Liver (tissue), 8 donors: ENCODE measurements at regions not wholly inside any gene's neighbourhood (a gene's known extent, or its start where the extent isn't known, plus 50 kb on each side); places are given as distances from the start of the nearest gene placed in this dataset.

ENCODE experiments used
- DNase-seq: peaks from one replicate; pipeline ENCODE4 v3.0.0-alpha.2; 2017; ENCODE audit warnings: low spot score
- H3K27ac ChIP-seq, 2 donors: one replicate each; pipeline ENCODE4 v1.7.0; 2013; ENCODE audit warnings: inconsistent platforms in 2 of 2, low read length in 2 of 2, control low read depth in 1 of 2, low read depth in 1 of 2, mild to moderate bottlenecking in 1 of 2
- H3K27me3 ChIP-seq, 4 donors: one replicate each; pipeline versions ENCODE4 v1.6.1 to v1.7.0; 2013; ENCODE audit warnings: low read length in 3 of 4, inconsistent platforms in 1 of 4, mild to moderate bottlenecking in 1 of 4, moderate library complexity in 1 of 4; ENCODE audit not compliant: control insufficient read depth in 4 of 4, insufficient read depth in 4 of 4
- H3K36me3 ChIP-seq, 4 donors: one replicate each; pipeline versions ENCODE4 v1.6.1 to v1.7.0; 2013; ENCODE audit warnings: low read length in 3 of 4, mild to moderate bottlenecking in 3 of 4, low read depth in 1 of 4, moderate library complexity in 1 of 4; ENCODE audit not compliant: control insufficient read depth in 4 of 4, insufficient read depth in 3 of 4
- H3K4me1 ChIP-seq, 4 donors: one replicate each; pipeline versions ENCODE4 v1.6.1 to v1.7.0; 2013; ENCODE audit warnings: low read length in 3 of 4, mild to moderate bottlenecking in 3 of 4, moderate library complexity in 1 of 4; ENCODE audit not compliant: control insufficient read depth in 4 of 4, insufficient read depth in 4 of 4
- H3K4me3 ChIP-seq, 3 donors: one replicate each; pipeline versions ENCODE4 v1.6.1 to v1.7.0; 2013; ENCODE audit warnings: low read length in 3 of 3, control low read depth in 1 of 3, low read depth in 1 of 3, mild to moderate bottlenecking in 1 of 3
- H3K9ac ChIP-seq, 2 donors: one replicate each; pipeline ENCODE4 v1.7.0; 2013; ENCODE audit warnings: low read length in 2 of 2, mild to moderate bottlenecking in 2 of 2, moderate library complexity in 2 of 2, control low read depth in 1 of 2, low read depth in 1 of 2
- H3K9me3 ChIP-seq, 4 donors: one replicate each; pipeline versions ENCODE4 v1.6.1 to v1.7.0; 2013; ENCODE audit warnings: low read length in 3 of 4; ENCODE audit not compliant: control insufficient read depth in 4 of 4
- EGR1 ChIP-seq, 2 donors: IDR thresholded peaks; 2 replicates each; pipeline ENCODE4 v1.6.1; 2016 to 2018; ENCODE audit warnings: antibody characterized with exemption in 2 of 2, low read depth in 2 of 2
- FOXA1 ChIP-seq: IDR thresholded peaks from 2 replicates; pipeline ENCODE4 v1.6.1; 2016; ENCODE audit warnings: antibody characterized with exemption
- FOXA2 ChIP-seq: IDR thresholded peaks from 2 replicates; pipeline ENCODE4 v1.6.1; 2016; ENCODE audit warnings: antibody characterized with exemption
- GABPA ChIP-seq, 2 donors: IDR thresholded peaks in 1 of 2; conservative IDR thresholded peaks in 1 of 2; 2 replicates each; pipeline ENCODE4 v1.6.1; 2016; ENCODE audit warnings: antibody characterized with exemption in 2 of 2, mild to moderate bottlenecking in 1 of 2, moderate library complexity in 1 of 2
- HNF4A ChIP-seq, 2 donors: conservative IDR thresholded peaks; 2 replicates each; pipeline ENCODE4 v1.6.1; 2016; ENCODE audit warnings: antibody characterized with exemption in 2 of 2, mild to moderate bottlenecking in 2 of 2
- HNF4G ChIP-seq: IDR thresholded peaks from 2 replicates; pipeline ENCODE4 v1.6.1; 2016; ENCODE audit warnings: antibody characterized with exemption
- JUND ChIP-seq, 2 donors: IDR thresholded peaks; 2 replicates each; pipeline ENCODE4 v1.6.1; 2016; ENCODE audit warnings: antibody characterized with exemption in 2 of 2
- NR2F2 ChIP-seq: IDR thresholded peaks from 2 replicates; pipeline ENCODE4 v1.6.1; 2016; ENCODE audit warnings: antibody characterized with exemption
- RAD21 ChIP-seq, 2 donors: IDR thresholded peaks; 2 replicates each; pipeline ENCODE4 v1.6.1; 2016; ENCODE audit warnings: antibody characterized with exemption in 2 of 2, mild to moderate bottlenecking in 2 of 2
- RXRA ChIP-seq, 2 donors: IDR thresholded peaks; 2 replicates each; pipeline ENCODE4 v1.6.1; 2017 to 2018; ENCODE audit warnings: antibody characterized with exemption in 2 of 2, mild to moderate bottlenecking in 1 of 2
- SP1 ChIP-seq: IDR thresholded peaks from 2 replicates; pipeline ENCODE4 v1.6.1; 2018; ENCODE audit warnings: antibody characterized with exemption, mild to moderate bottlenecking
- TAF1 ChIP-seq: conservative IDR thresholded peaks from 2 replicates; pipeline ENCODE4 v1.6.1; 2016; ENCODE audit warnings: antibody characterized with exemption, mild to moderate bottlenecking
- YY1 ChIP-seq: IDR thresholded peaks from 2 replicates; pipeline ENCODE4 v1.6.1; 2016; ENCODE audit warnings: antibody characterized with exemption, mild to moderate bottlenecking
- WGBS: extraction: QIAGEN DNeasy Blood & Tissue Kit; methylation state at CpG from one replicate; pipeline ENCODE4 v1.1.7; 2013; 5-methylcytosine and 5-hydroxymethylcytosine counted together
- TF ChIP-seq, protein P1 (sequence below): IDR thresholded peaks from 2 replicates; pipeline ENCODE4 v1.6.1; 2016; ENCODE audit warnings: antibody characterized with exemption
- TF ChIP-seq, protein P2 (sequence below): IDR thresholded peaks from 2 replicates; pipeline ENCODE4 v1.6.1; 2016; ENCODE audit warnings: antibody characterized with exemption
- TF ChIP-seq, protein P3 (sequence below): fragments of 150-350 bp; IDR thresholded peaks from 2 replicates; pipeline ENCODE4 v1.5.1; 2017; ENCODE audit warnings: improper control_type of control experiment, low read depth, low read length; ENCODE audit not compliant: missing input control
- TF ChIP-seq, protein P4 (sequence below): IDR thresholded peaks from 2 replicates; pipeline ENCODE4 v1.6.1; 2016; ENCODE audit warnings: antibody characterized with exemption, mild to moderate bottlenecking
- TF ChIP-seq, protein P5 (sequence below): IDR thresholded peaks from 2 replicates; pipeline ENCODE4 v1.6.1; 2016; ENCODE audit warnings: antibody characterized with exemption
- donor health status: healthy.
- donor health status: healthy.
- donor health status: healthy.
- donor health status: healthy.
- donor health status: healthy.

DNA sequence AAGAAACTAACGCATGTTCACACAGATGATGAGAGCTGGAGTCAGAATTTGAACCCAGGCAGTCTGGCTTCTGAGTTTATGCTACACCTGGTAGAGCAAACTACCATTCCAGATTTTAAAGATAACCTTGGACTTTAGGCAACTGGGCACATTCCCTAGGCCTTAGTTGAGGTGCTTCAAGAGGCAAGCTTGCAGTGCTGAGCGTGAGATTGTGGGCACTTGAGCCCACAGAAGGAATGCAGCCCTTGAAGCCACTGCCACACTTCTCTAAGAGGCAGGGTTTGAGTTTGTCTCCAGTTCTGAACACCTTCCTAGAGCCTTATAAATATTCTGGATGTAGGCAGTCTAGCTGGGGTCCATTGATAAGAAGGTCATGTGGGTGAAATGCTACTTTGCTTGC, 216.1 kb upstream of the SLC14A2 start:
- Histone ChIP-seq H3K27me3 (no peaks in the 10 kb centered on the region), H3K4me3 (no peak overlapping the region), H3K4me1 (no peaks in the 10 kb centered on the region), H3K36me3 (no peaks in the 10 kb centered on the region), H3K9me3 (no peaks in the 10 kb centered on the region), H3K27ac (no peak overlapping the region), H3K9ac (no peak overlapping the region)
- whole genome bisulfite sequencing = 87% methylated on average over 2 of the region's 2 CpGs
- TF ChIP-seq RAD21 (IDR thresholded peaks at IDR 0.05) = no peak
- TF ChIP-seq HNF4A (conservative IDR thresholded peaks at IDR 0.05) = no peak
- TF ChIP-seq FOXA1 = no peak
- DNase-seq = no peak

DNA sequence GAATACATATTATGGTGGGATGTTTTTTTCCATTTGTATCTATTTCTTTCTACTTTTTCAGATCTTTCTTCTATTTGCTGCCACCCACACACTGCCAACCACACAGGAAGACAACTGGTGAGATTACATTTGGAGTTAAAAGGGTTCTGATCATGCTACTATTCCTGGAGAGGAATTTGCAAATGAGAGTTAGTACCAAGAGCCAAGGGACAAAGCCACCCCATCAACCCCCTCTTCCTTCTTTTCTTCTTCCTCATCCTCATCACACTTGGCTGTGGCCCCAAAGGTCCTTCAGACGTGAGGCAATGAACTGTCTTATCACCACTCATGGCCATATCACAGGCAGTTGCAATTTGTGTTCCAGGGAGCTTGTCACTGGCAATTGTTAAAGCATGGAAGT, 215.6 kb upstream of the SLC14A2 start:
- DNase-seq = no peak
- no peaks in the 10 kb centered on the region for H3K27me3 ChIP-seq
- H3K9me3 ChIP-seq = no peaks in the 10 kb centered on the region
- no peak for TF ChIP-seq SP1
- no peak for TF ChIP-seq RAD21 (IDR thresholded peaks at IDR 0.05)
- no peak for TF ChIP-seq GABPA (IDR thresholded peaks at IDR 0.05 in 1 of 2, conservative IDR thresholded peaks at IDR 0.05 in 1 of 2)
- TF ChIP-seq, protein P1, sequence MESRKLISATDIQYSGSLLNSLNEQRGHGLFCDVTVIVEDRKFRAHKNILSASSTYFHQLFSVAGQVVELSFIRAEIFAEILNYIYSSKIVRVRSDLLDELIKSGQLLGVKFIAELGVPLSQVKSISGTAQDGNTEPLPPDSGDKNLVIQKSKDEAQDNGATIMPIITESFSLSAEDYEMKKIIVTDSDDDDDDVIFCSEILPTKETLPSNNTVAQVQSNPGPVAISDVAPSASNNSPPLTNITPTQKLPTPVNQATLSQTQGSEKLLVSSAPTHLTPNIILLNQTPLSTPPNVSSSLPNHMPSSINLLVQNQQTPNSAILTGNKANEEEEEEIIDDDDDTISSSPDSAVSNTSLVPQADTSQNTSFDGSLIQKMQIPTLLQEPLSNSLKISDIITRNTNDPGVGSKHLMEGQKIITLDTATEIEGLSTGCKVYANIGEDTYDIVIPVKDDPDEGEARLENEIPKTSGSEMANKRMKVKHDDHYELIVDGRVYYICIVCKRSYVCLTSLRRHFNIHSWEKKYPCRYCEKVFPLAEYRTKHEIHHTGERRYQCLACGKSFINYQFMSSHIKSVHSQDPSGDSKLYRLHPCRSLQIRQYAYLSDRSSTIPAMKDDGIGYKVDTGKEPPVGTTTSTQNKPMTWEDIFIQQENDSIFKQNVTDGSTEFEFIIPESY = no peak
- TF ChIP-seq, protein P2, sequence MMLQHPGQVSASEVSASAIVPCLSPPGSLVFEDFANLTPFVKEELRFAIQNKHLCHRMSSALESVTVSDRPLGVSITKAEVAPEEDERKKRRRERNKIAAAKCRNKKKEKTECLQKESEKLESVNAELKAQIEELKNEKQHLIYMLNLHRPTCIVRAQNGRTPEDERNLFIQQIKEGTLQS = no peak
- no peak for TF ChIP-seq HNF4G
- no peak for TF ChIP-seq HNF4A (conservative IDR thresholded peaks at IDR 0.05)
- no peak for TF ChIP-seq YY1
- no peak for TF ChIP-seq FOXA1
- TF ChIP-seq RXRA (IDR thresholded peaks at IDR 0.05) = no peak
- TF ChIP-seq JUND (IDR thresholded peaks at IDR 0.05) = no peak
- TF ChIP-seq FOXA2 = no peak
- no peak for TF ChIP-seq TAF1
- TF ChIP-seq EGR1 (IDR thresholded peaks at IDR 0.05; ENCODE audit: low read depth in 2 of 2) = no peak
- TF ChIP-seq NR2F2 = no peak
- TF ChIP-seq, protein P3, sequence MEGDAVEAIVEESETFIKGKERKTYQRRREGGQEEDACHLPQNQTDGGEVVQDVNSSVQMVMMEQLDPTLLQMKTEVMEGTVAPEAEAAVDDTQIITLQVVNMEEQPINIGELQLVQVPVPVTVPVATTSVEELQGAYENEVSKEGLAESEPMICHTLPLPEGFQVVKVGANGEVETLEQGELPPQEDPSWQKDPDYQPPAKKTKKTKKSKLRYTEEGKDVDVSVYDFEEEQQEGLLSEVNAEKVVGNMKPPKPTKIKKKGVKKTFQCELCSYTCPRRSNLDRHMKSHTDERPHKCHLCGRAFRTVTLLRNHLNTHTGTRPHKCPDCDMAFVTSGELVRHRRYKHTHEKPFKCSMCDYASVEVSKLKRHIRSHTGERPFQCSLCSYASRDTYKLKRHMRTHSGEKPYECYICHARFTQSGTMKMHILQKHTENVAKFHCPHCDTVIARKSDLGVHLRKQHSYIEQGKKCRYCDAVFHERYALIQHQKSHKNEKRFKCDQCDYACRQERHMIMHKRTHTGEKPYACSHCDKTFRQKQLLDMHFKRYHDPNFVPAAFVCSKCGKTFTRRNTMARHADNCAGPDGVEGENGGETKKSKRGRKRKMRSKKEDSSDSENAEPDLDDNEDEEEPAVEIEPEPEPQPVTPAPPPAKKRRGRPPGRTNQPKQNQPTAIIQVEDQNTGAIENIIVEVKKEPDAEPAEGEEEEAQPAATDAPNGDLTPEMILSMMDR = no peak
- TF ChIP-seq, protein P4, sequence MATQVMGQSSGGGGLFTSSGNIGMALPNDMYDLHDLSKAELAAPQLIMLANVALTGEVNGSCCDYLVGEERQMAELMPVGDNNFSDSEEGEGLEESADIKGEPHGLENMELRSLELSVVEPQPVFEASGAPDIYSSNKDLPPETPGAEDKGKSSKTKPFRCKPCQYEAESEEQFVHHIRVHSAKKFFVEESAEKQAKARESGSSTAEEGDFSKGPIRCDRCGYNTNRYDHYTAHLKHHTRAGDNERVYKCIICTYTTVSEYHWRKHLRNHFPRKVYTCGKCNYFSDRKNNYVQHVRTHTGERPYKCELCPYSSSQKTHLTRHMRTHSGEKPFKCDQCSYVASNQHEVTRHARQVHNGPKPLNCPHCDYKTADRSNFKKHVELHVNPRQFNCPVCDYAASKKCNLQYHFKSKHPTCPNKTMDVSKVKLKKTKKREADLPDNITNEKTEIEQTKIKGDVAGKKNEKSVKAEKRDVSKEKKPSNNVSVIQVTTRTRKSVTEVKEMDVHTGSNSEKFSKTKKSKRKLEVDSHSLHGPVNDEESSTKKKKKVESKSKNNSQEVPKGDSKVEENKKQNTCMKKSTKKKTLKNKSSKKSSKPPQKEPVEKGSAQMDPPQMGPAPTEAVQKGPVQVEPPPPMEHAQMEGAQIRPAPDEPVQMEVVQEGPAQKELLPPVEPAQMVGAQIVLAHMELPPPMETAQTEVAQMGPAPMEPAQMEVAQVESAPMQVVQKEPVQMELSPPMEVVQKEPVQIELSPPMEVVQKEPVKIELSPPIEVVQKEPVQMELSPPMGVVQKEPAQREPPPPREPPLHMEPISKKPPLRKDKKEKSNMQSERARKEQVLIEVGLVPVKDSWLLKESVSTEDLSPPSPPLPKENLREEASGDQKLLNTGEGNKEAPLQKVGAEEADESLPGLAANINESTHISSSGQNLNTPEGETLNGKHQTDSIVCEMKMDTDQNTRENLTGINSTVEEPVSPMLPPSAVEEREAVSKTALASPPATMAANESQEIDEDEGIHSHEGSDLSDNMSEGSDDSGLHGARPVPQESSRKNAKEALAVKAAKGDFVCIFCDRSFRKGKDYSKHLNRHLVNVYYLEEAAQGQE = no peak
- TF ChIP-seq, protein P5, sequence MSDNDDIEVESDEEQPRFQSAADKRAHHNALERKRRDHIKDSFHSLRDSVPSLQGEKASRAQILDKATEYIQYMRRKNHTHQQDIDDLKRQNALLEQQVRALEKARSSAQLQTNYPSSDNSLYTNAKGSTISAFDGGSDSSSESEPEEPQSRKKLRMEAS = no peak
- H3K9ac ChIP-seq = no peak overlapping the region
- 14% methylated on average over 1 of the region's 1 CpG for WGBS
- H3K36me3 ChIP-seq = no peaks in the 10 kb centered on the region
- H3K4me3 ChIP-seq = no peak overlapping the region
- no peak overlapping the region for H3K27ac ChIP-seq
- H3K4me1 ChIP-seq = no peaks in the 10 kb centered on the region
